Kidney epithelial cell (primary cell): ENCODE measurements at regions not wholly inside any gene's neighbourhood (a gene's known extent, or its start where the extent isn't known, plus 50 kb on each side); places are given as distances from the start of the nearest gene placed in this dataset.

ENCODE experiments used
- DNase-seq: peaks from one replicate; pipeline ENCODE4 v3.0.0-alpha.2; 2010; ENCODE audit warnings: low read depth
- H3K27me3 ChIP-seq: 2 replicates; pipeline ENCODE4 v1.6.0; 2011; ENCODE audit warnings: low read length; ENCODE audit not compliant: control insufficient read depth, insufficient read depth
- H3K36me3 ChIP-seq: 2 replicates; pipeline ENCODE4 v1.5.1; 2011; ENCODE audit warnings: low read length; ENCODE audit not compliant: control insufficient read depth, insufficient read depth
- H3K4me3 ChIP-seq: 2 replicates; pipeline ENCODE4 v1.5.1; 2011; ENCODE audit warnings: low read depth, mild to moderate bottlenecking, control low read depth, low read length
- CTCF ChIP-seq: IDR thresholded peaks from 2 replicates; pipeline ENCODE4 v1.5.1; 2011; ENCODE audit warnings: mild to moderate bottlenecking, moderate library complexity, low read length, control low read depth, inconsistent platforms; ENCODE audit not compliant: insufficient read depth, poor library complexity, severe bottlenecking

GRCh38 chr4:37757761-37758160 lies 68.7 kb upstream of the PGM2 start:
- Histone ChIP-seq H3K27me3 (no peaks in the 10 kb centered on the region), H3K4me3 (no peak overlapping the region), H3K36me3 (no peaks in the 10 kb centered on the region)
- no peak for TF ChIP-seq CTCF
- DNase-seq: no peak

DNA sequence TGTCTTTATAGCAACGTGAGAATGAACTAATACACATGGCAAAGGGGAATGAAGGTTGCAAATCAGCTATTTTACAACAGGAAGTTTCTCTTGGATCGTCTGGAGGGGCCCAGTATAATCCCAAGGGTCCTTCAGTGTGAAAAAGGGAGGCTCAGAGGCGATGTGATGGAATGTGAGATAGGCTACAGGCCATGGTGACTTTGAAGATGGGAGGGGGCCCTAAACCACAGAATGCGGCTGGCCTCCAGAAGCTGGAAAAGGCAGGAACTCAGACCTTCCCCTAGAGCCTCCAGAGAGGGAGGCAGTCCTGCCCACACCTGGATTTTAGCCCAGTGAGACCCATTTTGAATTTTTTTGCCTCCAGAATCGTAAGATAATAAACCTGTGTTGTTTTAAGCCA lies 69.4 kb upstream of the PGM2 start:
- no peak for TF ChIP-seq CTCF
- no peak for DNase-seq

GRCh38 chr4:37754410-37755185 lies 68.4 kb upstream of the RELL1 start:
- no peak for TF ChIP-seq CTCF
- DNase-seq: no peak

More for the DNA sequence above, 69.4 kb upstream of the PGM2 start:
- Histone ChIP-seq H3K27me3 (no peaks in the 10 kb centered on the region), H3K36me3 (no peaks in the 10 kb centered on the region), H3K4me3 (no peak overlapping the region)

GRCh38 chr4:37749398-37749988 lies 63.3 kb upstream of the RELL1 start:
- H3K27me3 ChIP-seq: no peaks in the 10 kb centered on the region
- H3K4me3 ChIP-seq: no peak overlapping the region
- no peak for DNase-seq
- no peaks in the 10 kb centered on the region for H3K36me3 ChIP-seq
- TF ChIP-seq CTCF: no peak

More at GRCh38 chr4:37754410-37755185, 68.4 kb upstream of the RELL1 start:
- Histone ChIP-seq H3K27me3 (no peaks in the 10 kb centered on the region), H3K36me3 (no peaks in the 10 kb centered on the region), H3K4me3 (no peak overlapping the region)

DNA sequence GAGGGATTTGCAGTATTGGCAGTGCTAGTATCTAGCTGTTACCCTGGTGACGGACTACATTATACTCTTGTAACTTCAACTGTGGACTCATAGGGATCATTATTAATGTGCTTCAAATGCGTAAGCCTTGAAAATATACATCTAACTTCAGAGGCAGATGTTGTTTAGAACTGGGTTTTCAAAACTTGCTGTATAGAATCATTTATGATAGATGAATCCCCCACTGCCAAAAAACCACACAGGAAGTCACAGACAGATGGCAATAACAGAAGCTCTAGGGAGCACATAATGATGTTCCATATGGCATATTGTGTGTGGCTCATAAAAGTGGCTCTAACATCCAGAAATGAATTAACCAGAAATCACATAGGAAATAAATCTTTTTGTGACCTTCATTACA lies 62.3 kb upstream of the RELL1 start:
- Histone ChIP-seq H3K36me3 (no peaks in the 10 kb centered on the region), H3K4me3 (no peak overlapping the region), H3K27me3 (no peaks in the 10 kb centered on the region)
- no peak for TF ChIP-seq CTCF
- no peak for DNase-seq
